ENCODE measurements at regions not wholly inside any gene's neighbourhood (a gene's known extent, or its start where the extent isn't known, plus 50 kb on each side); places are given as distances from the start of the nearest gene placed in this dataset.

DNA sequence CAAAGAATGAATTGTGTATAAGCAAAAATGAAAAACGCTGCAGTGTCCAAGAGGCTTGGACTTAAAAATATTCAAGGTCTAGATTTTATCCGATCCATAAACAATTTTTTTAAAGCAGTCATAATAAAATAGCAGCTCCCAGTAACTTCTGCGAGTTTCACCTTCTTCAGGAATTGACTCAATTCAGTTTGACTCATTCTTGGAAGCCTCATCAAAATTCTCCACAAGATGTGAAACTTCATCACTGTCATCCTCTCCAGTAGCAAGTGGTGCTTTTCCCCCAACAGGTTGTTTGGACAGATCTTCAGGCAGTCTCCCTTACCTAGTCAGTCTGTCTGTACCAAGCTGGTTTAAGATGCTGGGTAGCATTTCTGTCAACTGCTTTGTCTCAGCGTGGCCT is 93.5 kb upstream of the FOXG1 start:
- no peak for TF ChIP-seq ZNF274 (IDR thresholded peaks at IDR 0.05; ENCODE audit: low read depth, low read length)
- TF ChIP-seq YY1 (IDR thresholded peaks at IDR 0.05; ENCODE audit: insufficient read depth, insufficient read length), result no peak
- no peak for TF ChIP-seq SUZ12 (IDR thresholded peaks at IDR 0.05; ENCODE audit: extremely low read depth, insufficient read depth, insufficient read length)
